ENCODE measurements at regions not wholly inside any gene's neighbourhood (a gene's known extent, or its start where the extent isn't known, plus 50 kb on each side); places are given as distances from the start of the nearest gene placed in this dataset.

- Histone ChIP-seq H3K9ac (ENCODE audit: low read length) (no peak overlapping the region), H3K4me1 (ENCODE audit: control insufficient read depth in 1 of 2, insufficient read depth in 2 of 2, low read length in 2 of 2) (no peaks in the 10 kb centered on the region), H3K27ac (ENCODE audit: low read depth, low read length) (no peak overlapping the region), H2AFZ (ENCODE audit: low read depth, low read length, poor library complexity, severe bottlenecking) (no peak overlapping the region), H3K4me2 (ENCODE audit: low read length) (no peak overlapping the region), H3K4me3 (replicated peaks in 1 of 2; ENCODE audit: low read depth in 1 of 2, low read length in 2 of 2) (no peak overlapping the region), H4K20me1 (ENCODE audit: insufficient read depth) (no peaks in the 10 kb centered on the region), H3K9me3 (ENCODE audit: control insufficient read depth in 1 of 2, insufficient read depth in 1 of 2, low read depth in 1 of 2, low read length in 2 of 2) (peaks cover 0 to 21% of the 10 kb centered on the region in 2 experiments; a peak in 2 of 4 replicates), H3K9me2 (ENCODE audit: insufficient read depth) (no peaks in the 10 kb centered on the region), H3K27me3 (ENCODE audit: insufficient read depth, low read length) (no peaks in the 10 kb centered on the region), H3K79me2 (ENCODE audit: insufficient read depth, low read length) (no peaks in the 10 kb centered on the region), H3K36me3 (ENCODE audit: control insufficient read depth in 1 of 2, insufficient read depth in 2 of 2, low read length in 2 of 2) (no peaks in the 10 kb centered on the region)
- no TSS peak for BruUV-seq (replicated peaks)
- POLR2A ChIA-PET = no interaction called here
- no peak for DNase-seq (ENCODE audit: low read depth, low spot score)
- ATAC-seq = no peak
- TF ChIP-seq YY1 (IDR thresholded peaks at IDR 0.05; ENCODE audit: extremely low read depth, insufficient replicate concordance, low read depth, low read length) (no peak), REST (IDR thresholded peaks at IDR 0.05; ENCODE audit: low read depth) (no peak), RAD21 (IDR thresholded peaks at IDR 0.05; ENCODE audit: low read depth) (no peak)
- intact Hi-C loops (cut with micrococcal nuclease) = no loop called here
- RAD21 ChIA-PET (ENCODE audit: low non-redundant PET in 1 of 2, low total read pairs in 2 of 2, uncharacterized antibody in 2 of 2, unreplicated experiment in 2 of 2) = no interaction called here
- CTCF ChIA-PET = no interaction called here
Observed at GRCh38 chr5:2621631-2622030, 129.8 kb downstream of the IRX2 start.

DNA sequence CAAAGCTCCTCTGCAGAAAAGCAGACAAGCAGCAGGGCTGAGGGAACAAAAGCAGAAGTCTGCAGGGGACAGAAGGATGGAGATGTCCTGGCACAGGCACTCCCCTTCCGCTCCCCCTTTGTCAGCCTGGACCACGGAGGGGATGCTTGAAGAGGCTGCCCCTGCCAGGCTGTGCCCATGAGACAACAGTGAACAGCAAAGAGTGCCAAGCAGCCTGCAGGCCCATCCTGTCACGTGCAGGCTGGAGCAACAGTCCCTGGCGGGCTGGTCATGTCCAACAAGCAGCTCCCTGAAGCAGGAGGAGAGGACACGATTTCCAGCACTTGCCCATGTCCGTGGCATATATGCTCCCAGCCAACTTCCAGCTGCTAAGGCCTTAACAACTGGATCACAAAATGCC lies 132.3 kb downstream of the IRX2 start:
- Histone ChIP-seq H3K4me3 (replicated peaks in 1 of 2; ENCODE audit: low read depth in 1 of 2, low read length in 2 of 2) (no peak overlapping the region), H3K4me1 (ENCODE audit: control insufficient read depth in 1 of 2, insufficient read depth in 2 of 2, low read length in 2 of 2) (no peaks in the 10 kb centered on the region), H3K36me3 (ENCODE audit: control insufficient read depth in 1 of 2, insufficient read depth in 2 of 2, low read length in 2 of 2) (no peaks in the 10 kb centered on the region), H2AFZ (ENCODE audit: low read depth, low read length, poor library complexity, severe bottlenecking) (no peak overlapping the region), H3K4me2 (ENCODE audit: low read length) (no peak overlapping the region), H3K9me2 (ENCODE audit: insufficient read depth) (no peaks in the 10 kb centered on the region), H3K79me2 (ENCODE audit: insufficient read depth, low read length) (no peaks in the 10 kb centered on the region), H4K20me1 (ENCODE audit: insufficient read depth) (no peaks in the 10 kb centered on the region), H3K9me3 (ENCODE audit: control insufficient read depth in 1 of 2, insufficient read depth in 1 of 2, low read depth in 1 of 2, low read length in 2 of 2) (peaks cover 0 to 23% of the 10 kb centered on the region in 2 experiments; a peak in 3 of 4 replicates), H3K9ac (ENCODE audit: low read length) (no peak overlapping the region), H3K27ac (ENCODE audit: low read depth, low read length) (no peak overlapping the region), H3K27me3 (ENCODE audit: insufficient read depth, low read length) (no peaks in the 10 kb centered on the region)
- no TSS peak for BruUV-seq (replicated peaks)
- ATAC-seq (no peak), DNase-seq (ENCODE audit: low read depth, low spot score) (no peak)
- CTCF ChIA-PET = no interaction called here
- intact Hi-C loops (cut with micrococcal nuclease) = no loop called here
- TF ChIP-seq YY1 (IDR thresholded peaks at IDR 0.05; ENCODE audit: extremely low read depth, insufficient replicate concordance, low read depth, low read length) (no peak), FOSL1 (IDR thresholded peaks at IDR 0.05; ENCODE audit: low read depth) (no peak), POLR2A (IDR thresholded peaks at IDR 0.05; ENCODE audit: borderline replicate concordance, extremely low read depth, insufficient read depth, insufficient read length) (no peak), ELF1 (IDR thresholded peaks at IDR 0.05; ENCODE audit: borderline replicate concordance, low read depth) (no peak), RAD21 (IDR thresholded peaks at IDR 0.05; ENCODE audit: low read depth) (no peak), REST (IDR thresholded peaks at IDR 0.05; ENCODE audit: low read depth) (no peak), CBX3 (IDR thresholded peaks at IDR 0.05; ENCODE audit: low read depth) (no peak), EZH2 (IDR thresholded peaks at IDR 0.05) (no peak)
- RAD21 ChIA-PET (ENCODE audit: low non-redundant PET in 1 of 2, low total read pairs in 2 of 2, uncharacterized antibody in 2 of 2, unreplicated experiment in 2 of 2) = no interaction called here
- POLR2A ChIA-PET = no interaction called here

Measured in HCT116 (cell line).